Keratinocyte (primary cell): ENCODE measurements at regions not wholly inside any gene's neighbourhood (a gene's known extent, or its start where the extent isn't known, plus 50 kb on each side); places are given as distances from the start of the nearest gene placed in this dataset.

Source experiments
- DNase-seq: peaks from one replicate; pipeline ENCODE4 v3.0.0-alpha.2; 2011; ENCODE audit warnings: low read depth, missing footprints, low spot score
- FAIRE-seq: peaks from 2 replicates; lab custom pipeline; 2011; peaks lifted over from hg19 to GRCh38; lab: Jason Lieb, UNC
- H2AFZ ChIP-seq: 2 replicates; pipeline ENCODE4 v1.6.0; 2012; ENCODE audit warnings: low read length, control low read depth, inconsistent platforms; ENCODE audit not compliant: control insufficient read depth
- H3K27ac ChIP-seq: 2 replicates; pipeline ENCODE4 v1.5.1; 2011; ENCODE audit warnings: low read length; ENCODE audit not compliant: control insufficient read depth, insufficient read depth
- H3K27me3 ChIP-seq: 3 replicates; pipeline ENCODE4 v1.6.0; 2011; ENCODE audit warnings: low read length; ENCODE audit not compliant: control insufficient read depth, insufficient read depth; ENCODE audit errors: extremely low read depth
- H3K36me3 ChIP-seq, 2 experiments: 2 replicates in 1 of 2; 3 replicates in 1 of 2; pipeline ENCODE4 v1.5.1; 2011; ENCODE audit warnings: low read length in 2 of 2, mild to moderate bottlenecking in 1 of 2; ENCODE audit not compliant: control insufficient read depth in 2 of 2, insufficient read depth in 2 of 2; ENCODE audit errors: extremely low read depth in 1 of 2
- H3K4me1 ChIP-seq: 3 replicates; pipeline ENCODE4 v1.5.1; 2011; ENCODE audit warnings: low read length; ENCODE audit not compliant: control insufficient read depth, insufficient read depth; ENCODE audit errors: extremely low read depth
- H3K4me2 ChIP-seq: 3 replicates; pipeline ENCODE4 v1.6.0; 2011; ENCODE audit warnings: low read depth, low read length; ENCODE audit not compliant: control insufficient read depth, insufficient read depth; ENCODE audit errors: extremely low read depth
- H3K4me3 ChIP-seq, 3 experiments: fragments of 200-600 bp in 1 of 3; sonication (generic) in 1 of 3; 2 replicates in 2 of 3; 3 replicates in 1 of 3; pipeline ENCODE4 v1.5.1; 2011 to 2016; ENCODE audit warnings: low read length in 3 of 3, mild to moderate bottlenecking in 3 of 3, control low read depth in 2 of 3, inconsistent platforms in 1 of 3, low read depth in 1 of 3, mixed read lengths in 1 of 3, mixed run types in 1 of 3, moderate library complexity in 1 of 3; ENCODE audit not compliant: control insufficient read depth in 2 of 3, insufficient read depth in 2 of 3; ENCODE audit errors: extremely low read depth in 1 of 3
- H3K79me2 ChIP-seq: 2 replicates; pipeline ENCODE4 v1.6.0; 2012; ENCODE audit warnings: low read length; ENCODE audit not compliant: control insufficient read depth, insufficient read depth
- H3K9ac ChIP-seq: 3 replicates; pipeline ENCODE4 v1.6.0; 2011; ENCODE audit warnings: low read length; ENCODE audit not compliant: control insufficient read depth, insufficient read depth; ENCODE audit errors: extremely low read depth
- H3K9me1 ChIP-seq: 3 replicates; pipeline ENCODE4 v1.6.0; 2011; ENCODE audit warnings: low read length; ENCODE audit not compliant: control insufficient read depth, insufficient read depth; ENCODE audit errors: extremely low read depth
- H3K9me3 ChIP-seq: 2 replicates; pipeline ENCODE4 v1.5.1; 2012; ENCODE audit warnings: low read depth, low read length; ENCODE audit not compliant: control insufficient read depth
- H4K20me1 ChIP-seq: 3 replicates; pipeline ENCODE4 v1.6.0; 2011; ENCODE audit warnings: low read length; ENCODE audit not compliant: control insufficient read depth, insufficient read depth; ENCODE audit errors: extremely low read depth
- EZH2 ChIP-seq: IDR thresholded peaks from one replicate; pipeline ENCODE4 v1.6.1; 2012; ENCODE audit warnings: inconsistent platforms, mild to moderate bottlenecking, low read length, moderate library complexity
- dilution Hi-C: fragments of 300-500 bp; cut with MboI; formaldehyde crosslinking; loops from one replicate; pipeline ENCODE4 v1.7.0; 2020; ENCODE audit warnings: low sequenced_read_pairs; ENCODE audit not compliant: extremely low pct_ligation_motif_present
- TF ChIP-seq, protein P1 (sequence below), 3 experiments: IDR thresholded peaks in 1 of 3; conservative IDR thresholded peaks in 1 of 3; optimal IDR thresholded peaks in 1 of 3; 2 replicates in 2 of 3; 3 replicates in 1 of 3; pipeline versions ENCODE3 to v1.5.1; 2011; ENCODE audit warnings: low read length in 3 of 3, mild to moderate bottlenecking in 3 of 3, moderate library complexity in 2 of 3, control low read depth in 1 of 3, inconsistent platforms in 1 of 3; ENCODE audit not compliant: insufficient read depth in 2 of 3; ENCODE audit errors: extremely low read depth in 1 of 3

DNA sequence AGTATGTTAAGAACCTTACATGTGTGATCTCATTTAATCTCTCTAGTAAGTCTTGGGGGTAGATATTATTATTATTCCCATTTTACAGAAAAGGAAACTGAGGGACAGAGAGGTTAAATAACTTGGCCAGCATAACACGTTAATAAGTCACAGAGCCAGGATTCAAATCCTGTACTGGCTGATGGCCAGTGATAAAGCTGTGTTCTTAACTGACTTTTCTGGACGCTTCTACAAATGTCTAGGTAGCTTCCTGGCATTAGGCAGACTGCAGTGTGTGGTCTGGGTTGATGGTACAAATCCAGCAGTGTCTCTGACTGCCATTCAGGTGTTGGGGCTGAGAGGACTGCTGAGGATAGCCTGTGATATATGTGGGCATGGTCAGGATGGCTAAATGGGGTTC, 125.8 kb upstream of the CXCL14 start:
- DNase-seq (no peak), FAIRE-seq (peak; percentile 86)
- H3K4me1 ChIP-seq: peaks cover 42% of the 10 kb centered on the region
- H3K36me3 ChIP-seq: no peaks in the 10 kb centered on the region
- no peak for TF ChIP-seq EZH2
- TF ChIP-seq, protein P1, sequence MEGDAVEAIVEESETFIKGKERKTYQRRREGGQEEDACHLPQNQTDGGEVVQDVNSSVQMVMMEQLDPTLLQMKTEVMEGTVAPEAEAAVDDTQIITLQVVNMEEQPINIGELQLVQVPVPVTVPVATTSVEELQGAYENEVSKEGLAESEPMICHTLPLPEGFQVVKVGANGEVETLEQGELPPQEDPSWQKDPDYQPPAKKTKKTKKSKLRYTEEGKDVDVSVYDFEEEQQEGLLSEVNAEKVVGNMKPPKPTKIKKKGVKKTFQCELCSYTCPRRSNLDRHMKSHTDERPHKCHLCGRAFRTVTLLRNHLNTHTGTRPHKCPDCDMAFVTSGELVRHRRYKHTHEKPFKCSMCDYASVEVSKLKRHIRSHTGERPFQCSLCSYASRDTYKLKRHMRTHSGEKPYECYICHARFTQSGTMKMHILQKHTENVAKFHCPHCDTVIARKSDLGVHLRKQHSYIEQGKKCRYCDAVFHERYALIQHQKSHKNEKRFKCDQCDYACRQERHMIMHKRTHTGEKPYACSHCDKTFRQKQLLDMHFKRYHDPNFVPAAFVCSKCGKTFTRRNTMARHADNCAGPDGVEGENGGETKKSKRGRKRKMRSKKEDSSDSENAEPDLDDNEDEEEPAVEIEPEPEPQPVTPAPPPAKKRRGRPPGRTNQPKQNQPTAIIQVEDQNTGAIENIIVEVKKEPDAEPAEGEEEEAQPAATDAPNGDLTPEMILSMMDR (optimal IDR thresholded peaks at IDR 0.05 in 1 of 3, IDR thresholded peaks at IDR 0.05 in 1 of 3, conservative IDR thresholded peaks at IDR 0.05 in 1 of 3; ENCODE audit: extremely low read depth in 1 of 3, insufficient read depth in 2 of 3, low read length in 3 of 3): no peak
- peak overlapping the region; percentile 58 for H3K9ac ChIP-seq
- peaks cover 5% of the 10 kb centered on the region for H3K9me1 ChIP-seq
- dilution Hi-C loops: no loop called here
- no peaks in the 10 kb centered on the region for H3K9me3 ChIP-seq
- H3K4me2 ChIP-seq: peak overlapping the region; percentile 44
- no peaks in the 10 kb centered on the region for H3K79me2 ChIP-seq
- H2AFZ ChIP-seq: peak overlapping the region; percentile 28
- peak overlapping the region; percentile 83 for H3K27ac ChIP-seq
- H4K20me1 ChIP-seq: no peaks in the 10 kb centered on the region
- no peaks in the 10 kb centered on the region for H3K27me3 ChIP-seq
- H3K4me3 ChIP-seq: no peak overlapping the region

DNA sequence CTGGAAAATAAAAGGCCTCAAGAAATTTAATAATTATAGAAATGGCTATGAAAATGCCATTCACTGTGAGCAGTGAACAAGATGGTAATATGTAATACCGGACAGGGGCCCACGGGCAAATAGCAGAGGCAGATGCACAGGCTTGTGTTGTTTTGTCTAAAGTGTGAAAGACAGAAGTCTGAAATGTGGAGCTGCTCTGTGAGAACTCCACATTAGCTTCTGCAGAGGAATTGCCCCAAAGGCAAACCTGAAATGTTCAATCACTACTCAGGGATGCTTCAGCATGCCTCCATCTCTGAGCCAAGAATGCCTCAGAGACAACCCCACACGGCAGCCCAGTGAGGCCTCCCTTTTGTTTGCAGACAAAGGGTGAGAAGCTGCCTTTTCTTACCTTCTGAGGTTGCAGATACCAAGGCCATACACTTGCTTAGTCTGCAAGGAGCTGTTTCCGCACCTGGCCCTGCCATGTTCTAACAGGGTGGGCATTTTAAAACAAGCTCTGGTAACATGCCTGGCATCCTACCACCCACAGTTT, 124.3 kb upstream of the CXCL14 start:
- peak overlapping the region; percentile 41 for H3K27ac ChIP-seq
- no peaks in the 10 kb centered on the region for H4K20me1 ChIP-seq
- peak overlapping the region; percentile 43 for H2AFZ ChIP-seq
- H3K36me3 ChIP-seq: no peaks in the 10 kb centered on the region
- no peak overlapping the region for H3K4me3 ChIP-seq
- TF ChIP-seq EZH2: no peak
- TF ChIP-seq, protein P1 (optimal IDR thresholded peaks at IDR 0.05 in 1 of 3, IDR thresholded peaks at IDR 0.05 in 1 of 3, conservative IDR thresholded peaks at IDR 0.05 in 1 of 3; ENCODE audit: extremely low read depth in 1 of 3, insufficient read depth in 2 of 3, low read length in 3 of 3): no peak
- H3K4me1 ChIP-seq: peaks cover 42% of the 10 kb centered on the region
- no peaks in the 10 kb centered on the region for H3K9me3 ChIP-seq
- H3K27me3 ChIP-seq: no peaks in the 10 kb centered on the region
- H3K4me2 ChIP-seq: peak overlapping the region; percentile 25
- no peaks in the 10 kb centered on the region for H3K79me2 ChIP-seq
- dilution Hi-C loops: no loop called here
- no peak for DNase-seq
- no peak overlapping the region for H3K9ac ChIP-seq
- peak; percentile 96 for FAIRE-seq
- peaks cover 5% of the 10 kb centered on the region for H3K9me1 ChIP-seq
